Kidney epithelial cell (primary cell): ENCODE measurements at regions not wholly inside any gene's neighbourhood (a gene's known extent, or its start where the extent isn't known, plus 50 kb on each side); places are given as distances from the start of the nearest gene placed in this dataset.

ENCODE experiments used
- DNase-seq: peaks from one replicate; pipeline ENCODE4 v3.0.0-alpha.2; 2010; ENCODE audit warnings: low read depth
- H3K27me3 ChIP-seq: 2 replicates; pipeline ENCODE4 v1.6.0; 2011; ENCODE audit warnings: low read length; ENCODE audit not compliant: control insufficient read depth, insufficient read depth
- H3K36me3 ChIP-seq: 2 replicates; pipeline ENCODE4 v1.5.1; 2011; ENCODE audit warnings: low read length; ENCODE audit not compliant: control insufficient read depth, insufficient read depth
- H3K4me3 ChIP-seq: 2 replicates; pipeline ENCODE4 v1.5.1; 2011; ENCODE audit warnings: low read depth, mild to moderate bottlenecking, control low read depth, low read length
- TF ChIP-seq, protein P1 (sequence below): IDR thresholded peaks from 2 replicates; pipeline ENCODE4 v1.5.1; 2011; ENCODE audit warnings: mild to moderate bottlenecking, moderate library complexity, low read length, control low read depth, inconsistent platforms; ENCODE audit not compliant: insufficient read depth, poor library complexity, severe bottlenecking

DNA sequence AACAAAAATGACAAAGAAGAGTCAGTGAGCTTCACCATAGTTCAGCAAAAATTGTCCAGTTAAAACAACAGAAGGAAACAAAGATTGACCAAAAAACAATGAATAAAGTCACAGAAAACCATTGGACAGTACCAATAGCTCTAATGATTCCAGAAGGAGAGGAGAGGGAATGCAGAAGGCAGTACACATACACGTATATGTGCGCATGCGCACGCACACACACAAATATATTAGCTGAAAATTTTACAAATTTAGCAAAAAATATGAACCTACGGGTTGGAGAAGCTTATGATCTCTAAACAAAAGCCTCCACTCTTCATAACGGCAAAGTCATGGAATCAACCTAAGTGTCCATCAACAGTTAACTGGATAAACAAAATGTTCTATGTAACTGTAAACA lies 120.3 kb upstream of the MON1B start:
- H3K4me3 ChIP-seq = no peak overlapping the region
- TF ChIP-seq, protein P1, sequence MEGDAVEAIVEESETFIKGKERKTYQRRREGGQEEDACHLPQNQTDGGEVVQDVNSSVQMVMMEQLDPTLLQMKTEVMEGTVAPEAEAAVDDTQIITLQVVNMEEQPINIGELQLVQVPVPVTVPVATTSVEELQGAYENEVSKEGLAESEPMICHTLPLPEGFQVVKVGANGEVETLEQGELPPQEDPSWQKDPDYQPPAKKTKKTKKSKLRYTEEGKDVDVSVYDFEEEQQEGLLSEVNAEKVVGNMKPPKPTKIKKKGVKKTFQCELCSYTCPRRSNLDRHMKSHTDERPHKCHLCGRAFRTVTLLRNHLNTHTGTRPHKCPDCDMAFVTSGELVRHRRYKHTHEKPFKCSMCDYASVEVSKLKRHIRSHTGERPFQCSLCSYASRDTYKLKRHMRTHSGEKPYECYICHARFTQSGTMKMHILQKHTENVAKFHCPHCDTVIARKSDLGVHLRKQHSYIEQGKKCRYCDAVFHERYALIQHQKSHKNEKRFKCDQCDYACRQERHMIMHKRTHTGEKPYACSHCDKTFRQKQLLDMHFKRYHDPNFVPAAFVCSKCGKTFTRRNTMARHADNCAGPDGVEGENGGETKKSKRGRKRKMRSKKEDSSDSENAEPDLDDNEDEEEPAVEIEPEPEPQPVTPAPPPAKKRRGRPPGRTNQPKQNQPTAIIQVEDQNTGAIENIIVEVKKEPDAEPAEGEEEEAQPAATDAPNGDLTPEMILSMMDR = no peak

DNA sequence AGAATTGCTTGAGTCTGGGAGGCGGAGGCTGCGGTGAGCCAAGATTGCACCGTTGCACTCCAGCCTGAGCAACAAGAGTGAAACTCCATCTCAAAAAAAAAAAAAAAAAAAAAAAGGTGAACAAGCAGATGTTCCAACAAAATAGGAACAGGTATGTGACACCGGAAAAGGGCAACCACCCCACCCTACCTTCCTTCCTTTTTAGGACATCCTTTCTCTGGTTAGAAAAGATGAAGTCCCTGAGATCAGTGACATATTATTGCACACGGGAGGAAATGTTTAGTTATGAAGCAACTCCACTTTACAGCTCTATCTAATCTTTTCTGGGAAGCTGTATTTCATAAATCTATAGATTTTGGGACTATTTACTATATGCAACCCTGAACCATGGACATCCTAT lies 114.2 kb upstream of the MON1B start:
- no peaks in the 10 kb centered on the region for H3K36me3 ChIP-seq
- no peak overlapping the region for H3K4me3 ChIP-seq
- TF ChIP-seq, protein P1 = no peak
- H3K27me3 ChIP-seq = no peaks in the 10 kb centered on the region
- DNase-seq = no peak

More for the DNA sequence above, 120.3 kb upstream of the MON1B start:
- no peaks in the 10 kb centered on the region for H3K36me3 ChIP-seq
- no peak for DNase-seq
- no peaks in the 10 kb centered on the region for H3K27me3 ChIP-seq

DNA sequence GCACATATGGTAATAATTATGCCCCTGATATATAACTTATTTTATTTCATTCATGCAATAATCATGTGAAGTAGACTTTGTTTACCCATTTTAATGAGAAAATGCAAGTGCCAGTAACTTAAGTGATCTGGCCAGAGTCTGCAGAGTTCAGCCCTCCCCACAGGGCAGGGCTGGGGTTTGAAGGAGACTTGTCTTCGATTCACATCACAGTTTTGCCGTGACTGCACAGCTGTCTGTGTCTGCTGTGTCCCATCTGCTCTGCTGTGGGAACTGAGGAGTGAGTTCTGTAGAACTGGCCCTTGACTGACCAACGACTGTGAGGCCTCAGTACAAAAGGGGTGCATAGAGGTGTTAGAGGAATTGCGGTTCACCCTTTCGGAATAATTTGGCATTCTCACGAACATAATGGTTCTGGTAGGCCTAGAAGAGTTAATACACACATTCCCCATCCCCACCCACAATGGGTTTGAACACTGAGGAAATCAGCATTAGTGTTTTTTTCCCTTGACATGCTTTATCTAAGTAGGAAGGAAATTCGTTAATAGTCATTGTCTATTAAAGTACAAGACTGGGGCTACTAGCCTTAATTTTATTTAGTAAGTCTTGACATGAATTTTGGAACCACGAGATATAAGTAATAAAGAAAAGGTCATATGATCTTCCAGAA lies 113.6 kb upstream of the MON1B start:
- TF ChIP-seq, protein P1 = no peak
- DNase-seq = no peak
- Histone ChIP-seq H3K27me3 (no peaks in the 10 kb centered on the region), H3K36me3 (no peaks in the 10 kb centered on the region), H3K4me3 (no peak overlapping the region)

DNA sequence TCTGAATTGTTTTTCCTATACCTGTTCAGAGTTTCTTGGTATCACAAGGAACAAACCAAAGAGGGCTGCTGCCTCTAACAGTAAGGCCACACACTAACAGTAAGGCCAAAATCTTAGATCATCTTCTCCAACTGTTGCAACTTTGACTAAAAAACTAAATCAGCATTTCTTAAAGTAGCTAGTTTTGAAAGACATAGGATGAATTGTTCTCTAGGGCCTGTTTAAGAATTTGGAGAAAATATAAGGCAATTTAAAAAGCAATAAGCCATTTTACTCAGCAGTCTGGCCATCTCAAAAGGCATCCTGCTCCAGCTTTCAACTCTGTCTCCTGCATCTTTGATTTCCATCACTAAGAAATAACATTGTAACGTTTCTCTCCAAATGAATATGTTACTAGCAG lies 105.0 kb upstream of the MON1B start:
- Histone ChIP-seq H3K36me3 (no peaks in the 10 kb centered on the region), H3K27me3 (no peaks in the 10 kb centered on the region), H3K4me3 (no peak overlapping the region)
- TF ChIP-seq, protein P1 = no peak
- no peak for DNase-seq

DNA sequence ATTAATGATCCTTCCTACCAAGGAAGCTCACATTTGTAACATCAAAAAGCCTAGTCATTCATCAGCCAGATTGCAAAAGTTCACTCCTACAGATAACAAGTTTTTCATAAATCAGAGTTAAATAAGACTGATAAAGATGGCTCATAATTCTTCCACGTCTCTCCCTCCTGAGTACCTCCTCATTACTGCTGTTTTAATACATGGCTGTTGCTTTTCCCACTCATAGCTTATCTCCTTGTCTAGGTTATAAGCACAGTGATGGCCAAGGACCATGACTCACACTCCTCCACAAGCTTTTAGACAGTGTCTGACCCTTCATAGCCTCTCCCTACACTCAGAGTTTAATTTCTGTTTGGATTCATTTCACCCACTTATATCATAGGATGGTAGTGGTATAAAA lies 100.9 kb upstream of the MON1B start:
- H3K27me3 ChIP-seq = no peaks in the 10 kb centered on the region
- TF ChIP-seq, protein P1 = no peak
- H3K36me3 ChIP-seq = no peaks in the 10 kb centered on the region
- H3K4me3 ChIP-seq = no peak overlapping the region
- DNase-seq = no peak

DNA sequence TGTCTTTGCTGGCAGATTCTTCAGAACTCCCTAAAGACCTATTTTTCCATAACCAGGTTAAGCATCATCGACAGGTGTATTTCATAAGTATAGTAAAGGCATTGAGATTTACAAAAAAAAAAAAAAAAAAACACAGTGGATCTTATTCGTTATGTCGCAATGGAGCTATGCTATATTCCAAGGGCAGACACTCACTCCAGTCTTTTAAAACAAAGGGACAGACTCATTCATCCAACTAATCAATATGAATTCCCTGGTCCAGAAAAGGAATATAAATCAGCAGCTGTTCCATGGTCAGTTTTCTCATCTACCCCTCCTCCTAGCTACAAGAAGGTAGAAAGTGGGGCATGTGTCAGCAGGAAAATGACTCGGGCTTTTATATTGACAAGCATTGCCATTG lies 97.7 kb upstream of the MON1B start:
- Histone ChIP-seq H3K36me3 (no peaks in the 10 kb centered on the region), H3K27me3 (no peaks in the 10 kb centered on the region), H3K4me3 (no peak overlapping the region)
- no peak for DNase-seq
- TF ChIP-seq, protein P1 = no peak
